Tibial nerve (tissue), 3 donors: ENCODE measurements at regions not wholly inside any gene's neighbourhood (a gene's known extent, or its start where the extent isn't known, plus 50 kb on each side); places are given as distances from the start of the nearest gene placed in this dataset.

Source experiments
- POLR2A ChIP-seq, 2 donors: fragments of 450-650 bp; IDR thresholded peaks; one replicate each; pipeline ENCODE4 v1.6.1; 2017; ENCODE audit warnings: antibody characterized with exemption in 2 of 2, mild to moderate bottlenecking in 2 of 2, moderate library complexity in 2 of 2
- TF ChIP-seq, protein P1 (sequence below), 5 experiments: fragments of 200-600 bp in 3 of 5; fragments of 450-650 bp in 2 of 5; sonication (generic) in 3 of 5; IDR thresholded peaks; one replicate each; pipeline ENCODE4 v1.5.1; 2016 to 2019; ENCODE audit warnings: antibody characterized with exemption in 5 of 5, mild to moderate bottlenecking in 3 of 5, moderate library complexity in 2 of 5

DNA sequence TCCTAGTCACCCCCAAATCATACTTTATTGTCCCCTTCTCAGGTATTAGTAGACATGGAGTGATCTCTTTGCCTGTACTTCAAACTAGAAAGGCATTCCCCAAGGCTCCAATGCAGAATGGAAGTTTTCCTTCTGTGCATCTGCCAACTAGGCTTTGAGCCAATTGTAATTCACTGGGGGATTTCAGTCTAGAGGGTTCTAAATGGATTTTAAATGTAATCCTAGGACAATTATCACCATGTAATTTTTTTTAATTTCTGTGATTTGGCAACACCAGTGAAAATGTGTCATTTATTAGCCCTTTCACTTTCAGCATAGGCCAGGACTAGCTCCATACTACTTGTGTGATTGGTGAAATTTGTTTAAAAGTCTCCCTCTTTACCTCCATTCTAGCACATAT is 557.6 kb upstream of the MARCKS start:
- no peak for TF ChIP-seq POLR2A (IDR thresholded peaks at IDR 0.05)
- TF ChIP-seq, protein P1, sequence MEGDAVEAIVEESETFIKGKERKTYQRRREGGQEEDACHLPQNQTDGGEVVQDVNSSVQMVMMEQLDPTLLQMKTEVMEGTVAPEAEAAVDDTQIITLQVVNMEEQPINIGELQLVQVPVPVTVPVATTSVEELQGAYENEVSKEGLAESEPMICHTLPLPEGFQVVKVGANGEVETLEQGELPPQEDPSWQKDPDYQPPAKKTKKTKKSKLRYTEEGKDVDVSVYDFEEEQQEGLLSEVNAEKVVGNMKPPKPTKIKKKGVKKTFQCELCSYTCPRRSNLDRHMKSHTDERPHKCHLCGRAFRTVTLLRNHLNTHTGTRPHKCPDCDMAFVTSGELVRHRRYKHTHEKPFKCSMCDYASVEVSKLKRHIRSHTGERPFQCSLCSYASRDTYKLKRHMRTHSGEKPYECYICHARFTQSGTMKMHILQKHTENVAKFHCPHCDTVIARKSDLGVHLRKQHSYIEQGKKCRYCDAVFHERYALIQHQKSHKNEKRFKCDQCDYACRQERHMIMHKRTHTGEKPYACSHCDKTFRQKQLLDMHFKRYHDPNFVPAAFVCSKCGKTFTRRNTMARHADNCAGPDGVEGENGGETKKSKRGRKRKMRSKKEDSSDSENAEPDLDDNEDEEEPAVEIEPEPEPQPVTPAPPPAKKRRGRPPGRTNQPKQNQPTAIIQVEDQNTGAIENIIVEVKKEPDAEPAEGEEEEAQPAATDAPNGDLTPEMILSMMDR (IDR thresholded peaks at IDR 0.05), result no peak
